ENCODE measurements at regions not wholly inside any gene's neighbourhood (a gene's known extent, or its start where the extent isn't known, plus 50 kb on each side); places are given as distances from the start of the nearest gene placed in this dataset.
"Not testable (repeated sequence)": the region's sequence is repeated elsewhere in the genome, so short reads cannot be mapped to it uniquely, and the experiment has no call there.

DNA sequence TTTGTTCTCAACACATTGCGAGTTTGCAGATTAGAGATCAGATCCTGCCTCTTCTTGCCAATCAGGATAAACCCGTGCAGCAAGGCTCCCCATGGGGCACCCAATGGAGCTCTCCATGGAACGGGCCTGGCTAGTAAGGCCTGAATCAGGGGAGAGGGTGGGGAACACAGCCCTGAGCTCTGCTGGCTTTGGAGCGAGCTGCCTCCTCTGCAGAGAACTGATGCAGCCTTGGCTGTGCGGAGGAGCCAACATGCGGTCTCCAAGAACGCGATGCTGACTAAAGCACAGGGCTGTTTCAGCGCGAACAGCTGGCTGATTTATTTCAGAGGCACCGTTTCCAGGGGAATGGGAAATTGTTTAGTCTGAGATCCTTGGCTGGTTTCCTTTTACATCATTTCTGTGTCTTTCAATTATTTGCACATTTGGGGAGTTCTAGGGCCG lies 139.7 kb downstream of the TSEN15 start:
- TF ChIP-seq GATA1 (IDR thresholded peaks at IDR 0.05; ENCODE audit: low read depth, low read length), result no peak
- no peak for TF ChIP-seq POLR2A (IDR thresholded peaks at IDR 0.05; ENCODE audit: low read length)
- DNase-seq, result no peak

DNA sequence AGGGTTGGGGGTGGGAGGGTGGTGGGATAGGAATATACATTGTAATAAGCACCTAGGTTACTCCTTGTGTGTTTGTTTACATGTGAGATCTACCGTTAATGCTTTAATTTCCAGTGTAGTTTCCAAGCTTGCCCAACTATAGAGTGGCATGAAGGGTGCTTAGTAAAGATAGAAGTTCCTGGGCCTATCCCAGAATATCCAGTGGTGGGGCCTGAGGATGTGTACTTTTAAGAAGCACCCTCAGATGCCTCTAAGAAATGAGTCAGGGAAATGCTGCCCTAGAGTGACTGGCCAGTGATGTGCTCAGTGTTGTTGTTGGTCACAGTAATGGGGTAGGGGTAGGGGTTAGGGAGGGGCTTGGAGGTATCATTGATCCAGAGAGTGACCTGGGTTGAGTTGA lies 141.3 kb downstream of the TSEN15 start:
- DNase-seq, result no peak
- no peak for TF ChIP-seq POLR2A (IDR thresholded peaks at IDR 0.05; ENCODE audit: low read length)
- no peak for TF ChIP-seq GATA1 (IDR thresholded peaks at IDR 0.05; ENCODE audit: low read depth, low read length)

DNA sequence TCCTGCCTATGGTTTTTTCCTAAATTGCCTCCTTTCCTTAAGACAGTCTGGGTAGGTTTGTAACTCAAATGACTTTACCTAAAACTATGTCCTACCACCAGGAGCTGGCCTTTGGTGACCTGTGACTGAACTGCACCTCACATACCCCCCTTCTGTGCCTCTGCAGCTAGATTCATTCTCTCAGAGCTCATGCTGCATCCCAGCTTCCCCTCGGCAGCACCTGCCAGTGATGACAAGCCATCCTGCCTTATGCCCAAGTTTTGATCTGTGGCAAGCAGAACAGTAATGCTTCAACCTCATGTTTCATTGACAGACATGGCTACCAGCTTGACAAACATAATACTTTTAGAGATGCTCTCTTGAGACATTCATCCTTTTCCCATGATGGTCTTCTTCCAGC lies 141.9 kb downstream of the TSEN15 start:
- TF ChIP-seq POLR2A (IDR thresholded peaks at IDR 0.05; ENCODE audit: low read length), result no peak
- TF ChIP-seq GATA1 (IDR thresholded peaks at IDR 0.05; ENCODE audit: low read depth, low read length), result no peak
- DNase-seq, result no peak

DNA sequence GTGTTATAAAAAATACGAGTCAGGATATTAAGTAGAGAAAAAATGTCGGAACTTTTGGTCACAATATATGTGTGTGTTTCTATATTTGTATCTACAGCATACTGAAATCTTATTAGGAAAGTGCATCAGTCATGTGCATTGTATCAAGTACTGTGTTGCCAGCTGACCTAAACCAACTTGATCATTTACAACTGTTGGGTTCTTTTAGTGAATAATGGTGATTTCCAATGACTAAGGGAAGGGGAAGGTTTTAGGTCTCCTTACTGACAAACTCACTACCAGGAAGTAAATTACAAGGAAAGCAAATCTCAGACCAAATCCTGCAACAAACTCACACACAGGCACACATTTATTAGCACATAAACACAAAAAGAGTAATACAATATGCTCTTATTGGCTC lies 142.7 kb downstream of the TSEN15 start:
- TF ChIP-seq GATA1 (IDR thresholded peaks at IDR 0.05; ENCODE audit: low read depth, low read length) (no peak), POLR2A (IDR thresholded peaks at IDR 0.05; ENCODE audit: low read length) (no peak)
- DNase-seq, result no peak

DNA sequence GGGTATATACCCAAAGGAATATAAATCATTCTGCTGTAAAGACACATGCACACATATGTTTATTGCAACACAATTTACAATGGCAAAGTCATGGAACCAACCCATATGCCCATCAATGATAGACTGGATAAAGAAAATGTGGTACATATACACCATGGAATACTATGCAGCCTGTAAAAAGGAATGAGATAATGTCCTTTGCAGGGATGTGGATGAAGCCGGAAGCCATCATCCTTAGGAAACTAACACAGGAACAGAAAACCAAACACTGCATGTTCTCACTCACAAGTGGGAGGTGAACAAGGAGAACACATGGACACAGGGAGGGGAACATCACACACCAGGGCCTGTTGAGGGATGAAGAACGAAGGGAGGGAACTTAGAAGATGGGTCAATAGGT lies 144.2 kb downstream of the TSEN15 start:
- not testable (repeated sequence) for DNase-seq

DNA sequence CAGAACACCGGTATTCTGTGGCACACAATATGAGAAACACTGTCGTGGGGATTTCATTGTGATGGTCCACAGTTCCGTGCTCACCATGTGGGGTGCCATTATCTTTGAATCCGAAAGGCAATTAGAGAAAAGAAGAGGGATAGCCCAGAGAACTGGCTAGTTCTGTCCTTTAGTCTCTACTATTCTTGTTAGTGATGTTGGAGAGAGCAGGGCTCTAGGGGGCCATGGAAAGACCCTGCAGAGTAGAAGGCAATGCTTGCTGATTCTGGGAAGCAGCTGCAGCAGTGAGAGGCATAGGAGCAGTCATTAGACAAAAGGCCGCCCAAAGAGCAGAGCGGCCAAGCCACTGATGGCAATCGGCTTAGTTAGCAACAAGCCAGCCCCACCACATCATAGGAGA lies 146.3 kb downstream of the TSEN15 start:
- no peak for DNase-seq
- no peak for TF ChIP-seq POLR2A (IDR thresholded peaks at IDR 0.05; ENCODE audit: low read length)
- TF ChIP-seq GATA1 (IDR thresholded peaks at IDR 0.05; ENCODE audit: low read depth, low read length), result no peak

DNA sequence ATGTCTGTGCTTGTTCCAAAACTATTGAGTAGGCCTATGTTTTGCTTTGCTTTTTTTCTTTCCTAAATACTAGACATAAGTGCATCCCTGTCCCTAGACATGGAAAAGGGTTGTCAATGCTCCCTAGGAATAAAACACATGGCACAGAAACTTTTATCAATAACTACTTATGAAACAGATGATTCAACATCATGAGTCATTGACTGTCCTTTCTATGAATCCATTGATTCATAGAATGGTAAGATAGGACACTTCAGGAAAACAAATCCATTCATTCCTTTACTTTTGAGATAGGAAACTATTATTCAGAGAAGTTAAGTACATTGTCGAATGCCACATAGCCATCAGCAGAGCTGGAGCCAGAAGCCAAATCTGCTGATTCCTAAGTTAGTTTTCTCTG lies 147.5 kb downstream of the TSEN15 start:
- TF ChIP-seq POLR2A (IDR thresholded peaks at IDR 0.05; ENCODE audit: low read length), result no peak
- no peak for DNase-seq

DNA sequence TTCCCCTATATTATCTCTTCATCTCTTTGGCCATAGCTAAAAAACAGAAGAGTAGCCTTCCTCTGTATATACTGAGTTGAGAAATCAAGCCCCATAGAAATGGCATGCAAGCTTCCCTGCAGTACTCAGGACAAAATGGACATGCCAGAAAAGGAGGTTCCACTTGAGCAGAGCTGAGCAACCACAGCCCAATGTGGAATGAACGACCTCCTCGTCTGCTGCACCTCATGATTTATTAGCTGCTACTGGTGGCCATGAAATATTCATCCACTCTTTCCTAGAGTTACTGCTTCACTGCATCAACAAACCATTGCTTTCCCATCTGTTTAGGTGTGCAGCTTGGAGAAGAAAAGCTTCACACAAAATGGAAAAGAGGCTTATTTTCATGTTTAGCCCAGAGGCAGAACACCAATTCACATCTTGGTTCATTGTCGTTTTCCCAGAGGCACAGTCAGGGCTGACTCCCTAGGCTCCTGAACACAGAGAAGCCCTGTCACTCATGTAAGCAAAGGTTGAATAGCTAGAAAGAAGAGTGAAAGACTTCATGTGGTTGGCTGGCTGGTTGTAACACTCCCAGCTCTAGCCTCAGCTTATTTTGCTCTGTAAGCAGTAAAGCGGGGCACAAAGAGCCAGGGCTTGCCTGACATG lies 148.0 kb downstream of the TSEN15 start:
- TF ChIP-seq POLR2A (IDR thresholded peaks at IDR 0.05; ENCODE audit: low read length), result no peak
- no peak for TF ChIP-seq GATA1 (IDR thresholded peaks at IDR 0.05; ENCODE audit: low read depth, low read length)
- no peak for DNase-seq

DNA sequence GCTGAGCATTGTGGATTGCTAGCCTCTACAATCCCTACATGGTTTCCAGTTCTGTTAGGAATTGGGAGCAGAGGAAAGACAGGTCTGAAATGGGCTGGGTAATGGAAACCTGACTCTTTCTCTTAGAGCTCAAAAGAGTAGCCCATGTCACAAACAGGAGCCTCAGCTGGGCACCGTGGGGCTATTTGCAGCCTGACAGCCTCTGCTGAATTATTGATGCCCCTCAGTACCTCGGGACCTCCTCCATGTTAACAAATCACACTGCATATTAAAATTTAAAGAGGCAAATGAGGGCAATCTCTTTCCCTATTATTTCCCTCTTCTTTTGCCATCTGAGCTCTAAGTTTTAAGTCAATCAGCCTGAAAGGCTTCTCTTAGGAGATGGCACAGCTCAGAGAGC lies 157.1 kb downstream of the TSEN15 start:
- no peak for DNase-seq
- no peak for TF ChIP-seq GATA1 (IDR thresholded peaks at IDR 0.05; ENCODE audit: low read depth, low read length)
- no peak for TF ChIP-seq POLR2A (IDR thresholded peaks at IDR 0.05; ENCODE audit: low read length)

DNA sequence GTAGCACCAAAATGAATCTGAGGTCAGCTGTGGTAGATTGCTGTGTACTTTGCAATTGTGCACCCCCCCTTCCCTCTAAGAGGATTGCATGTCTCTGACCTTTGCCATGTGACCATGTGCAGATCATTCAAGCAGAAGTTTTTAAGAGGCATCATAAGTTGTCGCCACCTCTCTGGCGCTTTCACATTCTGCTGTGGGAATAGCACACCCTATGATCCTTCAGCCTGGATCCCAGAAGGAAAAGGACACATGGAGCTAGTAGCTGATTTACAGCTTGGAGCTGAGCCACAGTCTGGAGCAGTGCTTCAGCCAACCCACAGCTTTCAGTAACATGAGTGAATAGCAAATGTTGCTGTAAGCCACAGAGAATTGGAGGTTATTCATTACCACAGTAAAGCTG lies 158.5 kb downstream of the TSEN15 start:
- DNase-seq, result no peak
- TF ChIP-seq GATA1 (IDR thresholded peaks at IDR 0.05; ENCODE audit: low read depth, low read length) (no peak), POLR2A (IDR thresholded peaks at IDR 0.05; ENCODE audit: low read length) (no peak)

DNA sequence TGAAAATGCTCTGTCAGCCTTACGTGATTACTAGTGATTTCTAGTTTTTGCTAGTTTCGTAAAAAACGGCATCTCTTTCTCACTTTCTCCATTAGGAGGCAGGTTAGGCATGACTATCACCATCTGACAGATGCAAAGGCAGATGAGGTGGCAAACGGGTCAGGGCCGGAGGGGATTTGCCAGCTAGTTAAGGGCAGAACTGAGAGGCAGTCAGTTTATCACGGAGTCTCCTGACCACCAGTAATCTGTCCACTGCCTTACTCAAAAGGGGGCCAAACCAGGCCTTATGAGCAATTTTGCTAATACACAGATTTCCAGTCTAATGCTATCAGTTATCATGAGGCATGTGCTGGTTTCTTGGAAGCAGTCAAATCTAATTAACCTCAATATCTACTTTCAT lies 159.3 kb downstream of the TSEN15 start:
- TF ChIP-seq POLR2A (IDR thresholded peaks at IDR 0.05; ENCODE audit: low read length) (no peak), GATA1 (IDR thresholded peaks at IDR 0.05; ENCODE audit: low read depth, low read length) (no peak)
- no peak for DNase-seq

DNA sequence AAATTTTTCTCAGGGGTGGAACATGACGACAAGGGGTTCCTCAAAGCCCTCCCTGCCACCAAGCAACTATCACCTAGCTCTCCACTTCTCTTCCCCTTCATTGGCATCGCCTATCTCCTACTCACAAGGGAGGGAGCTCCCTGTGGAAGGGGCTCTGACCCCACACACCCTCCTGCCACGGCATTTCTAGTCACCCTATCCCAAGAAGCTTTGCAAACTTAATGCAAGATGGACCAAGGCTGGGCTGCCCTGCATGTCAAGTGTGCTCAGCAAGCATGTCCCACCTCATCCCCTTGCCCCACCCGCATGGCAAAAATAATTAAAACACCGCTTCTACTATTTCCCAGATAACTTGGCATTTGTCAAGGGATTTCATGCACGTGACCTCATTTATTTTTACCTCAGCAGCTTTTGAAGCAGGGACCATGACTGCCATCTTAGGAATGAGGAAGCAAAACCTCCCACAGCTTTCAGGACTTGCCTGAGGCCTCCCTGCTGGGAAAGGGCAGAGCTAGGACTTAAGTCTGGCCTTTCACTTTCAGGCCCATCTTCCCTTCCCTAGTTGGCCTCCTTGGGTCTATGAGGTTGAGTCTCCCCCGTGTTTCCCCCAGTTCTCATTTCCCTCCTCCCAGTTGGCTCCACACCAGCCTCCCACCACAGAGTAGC lies 161.3 kb downstream of the TSEN15 start:
- TF ChIP-seq GATA1 (IDR thresholded peaks at IDR 0.05; ENCODE audit: low read depth, low read length) (no peak), POLR2A (IDR thresholded peaks at IDR 0.05; ENCODE audit: low read length) (no peak)
- DNase-seq, result no peak

DNA sequence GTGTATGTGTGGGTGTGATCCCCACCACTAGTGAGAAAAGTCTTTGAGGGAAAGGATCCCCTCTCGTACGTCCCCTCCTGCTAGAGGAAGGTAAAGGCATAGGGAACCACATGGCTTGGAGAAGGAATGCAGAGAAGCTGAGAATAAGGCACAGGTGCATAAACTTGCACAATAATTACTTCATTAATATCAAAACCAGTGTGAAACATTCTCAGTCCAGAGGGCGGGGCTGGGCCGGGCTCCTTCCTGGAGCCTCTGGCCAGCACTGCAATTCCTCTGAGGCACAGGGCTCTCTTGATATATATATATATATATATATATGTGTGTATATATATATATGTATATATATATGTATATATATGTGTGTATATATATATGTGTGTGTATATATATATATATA lies 162.6 kb downstream of the TSEN15 start:
- TF ChIP-seq GATA1 (IDR thresholded peaks at IDR 0.05; ENCODE audit: low read depth, low read length) (no peak), POLR2A (IDR thresholded peaks at IDR 0.05; ENCODE audit: low read length) (no peak)
- DNase-seq, result no peak

DNA sequence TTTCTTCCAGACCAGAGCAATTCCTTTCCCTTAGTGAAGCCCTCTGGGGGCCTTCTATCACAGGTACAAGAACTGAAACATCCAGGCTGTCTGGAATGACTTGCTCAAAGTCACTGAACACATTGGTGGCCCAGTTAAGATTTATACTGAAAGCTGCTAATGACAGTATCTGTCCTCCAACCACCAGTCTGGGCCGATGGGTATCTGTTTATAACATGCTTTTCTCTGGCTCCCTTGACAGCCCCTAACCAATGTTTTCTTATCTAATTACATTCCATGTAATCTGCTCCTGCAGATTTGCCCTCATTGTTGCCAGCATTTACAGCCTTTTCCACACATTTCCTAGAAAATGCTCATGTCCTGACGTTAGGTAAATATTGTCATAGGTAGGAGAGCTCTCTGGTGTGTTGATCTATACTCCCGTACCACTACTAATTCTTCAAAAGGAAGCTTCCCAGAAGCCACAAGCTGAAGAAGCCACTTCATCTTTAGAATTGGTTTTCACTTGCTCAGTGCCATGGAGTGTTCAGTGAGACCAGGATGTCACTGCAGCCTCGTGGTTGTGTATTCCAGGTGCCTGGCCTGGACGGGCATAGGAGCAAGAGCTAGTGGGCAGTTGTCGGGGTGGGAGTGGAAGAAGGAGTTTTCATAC lies 163.9 kb downstream of the TSEN15 start:
- TF ChIP-seq POLR2A (IDR thresholded peaks at IDR 0.05; ENCODE audit: low read length) (no peak), GATA1 (IDR thresholded peaks at IDR 0.05; ENCODE audit: low read depth, low read length) (no peak)
- DNase-seq, result no peak

DNA sequence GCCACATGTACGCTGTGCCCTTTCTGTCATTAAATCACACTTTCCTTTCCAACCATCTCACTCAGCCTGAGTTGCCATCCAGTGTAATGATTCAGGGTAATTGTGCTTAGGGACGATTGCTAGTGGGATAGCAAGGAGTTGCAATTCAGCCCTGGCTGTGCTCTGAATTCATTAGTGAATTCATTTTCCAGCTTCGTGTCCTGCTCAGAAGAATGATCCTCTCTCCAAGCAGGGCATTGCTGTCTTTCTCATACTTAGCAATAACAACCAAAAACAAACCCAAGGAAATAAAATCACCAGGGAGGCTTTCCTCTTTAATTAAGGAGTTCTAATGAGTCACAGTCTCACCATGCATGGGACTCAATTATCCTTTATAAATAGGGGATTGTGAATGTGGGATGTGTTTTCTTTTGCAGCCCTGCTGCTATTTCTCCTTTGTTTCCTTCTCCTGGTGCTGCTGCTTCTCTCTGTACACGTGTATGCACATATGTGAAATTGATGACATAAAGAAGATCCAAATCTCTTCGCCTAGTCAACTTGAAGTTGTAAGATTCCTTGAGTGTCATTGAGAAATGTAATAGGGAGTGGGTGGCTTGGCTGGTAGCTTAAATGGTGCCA lies 167.0 kb downstream of the TSEN15 start:
- no peak for DNase-seq
- TF ChIP-seq GATA1 (IDR thresholded peaks at IDR 0.05; ENCODE audit: low read depth, low read length), result no peak
